Stimulated activated CD8-positive, alpha-beta memory T cell treated with anti-CD3 and anti-CD28 coated beads, Interleukin-12 subunit alpha, Interleukin-12 subunit beta, amount 100 ng/mL, for 24 hours (primary cell): ENCODE measurements at regions not wholly inside any gene's neighbourhood (a gene's known extent, or its start where the extent isn't known, plus 50 kb on each side); places are given as distances from the start of the nearest gene placed in this dataset.
"Not testable (repeated sequence)": the region's sequence is repeated elsewhere in the genome, so short reads cannot be mapped to it uniquely, and the experiment has no call there.

Experiments used
- DNase-seq: peaks from one replicate; pipeline ENCODE4 v3.0.0-alpha.2; 2020; ENCODE audit errors: extremely low read depth

- no peak for DNase-seq
These were observed 1439.2 kb downstream of the ZPLD1 start for GRCh38 chr3:103873897-103874545.

- not testable (repeated sequence) for DNase-seq
These were observed 1447.0 kb downstream of the ZPLD1 start for GRCh38 chr3:103881809-103882208.

GRCh38 chr3:103889675-103890074 is 1454.9 kb downstream of the ZPLD1 start:
- DNase-seq, result no peak

- no peak for DNase-seq
These were observed 1459.5 kb downstream of the ZPLD1 start for GRCh38 chr3:103894162-103894822.

GRCh38 chr3:103899328-103899727 is 1464.5 kb downstream of the ZPLD1 start:
- no peak for DNase-seq

- no peak for DNase-seq
These were observed 1461.7 kb upstream of the ALCAM start for GRCh38 chr3:103904991-103905390.

- no peak for DNase-seq
These were observed 1460.4 kb upstream of the ALCAM start for GRCh38 chr3:103906304-103906703.

- DNase-seq, result no peak
These were observed 1459.9 kb upstream of the ALCAM start for GRCh38 chr3:103906808-103907207.

- DNase-seq, result no peak
These were observed 1459.1 kb upstream of the ALCAM start for GRCh38 chr3:103907567-103907966.

- no peak for DNase-seq
These were observed 1457.3 kb upstream of the ALCAM start for GRCh38 chr3:103909395-103909794.

GRCh38 chr3:103918336-103918735 is 1448.4 kb upstream of the ALCAM start:
- no peak for DNase-seq

- no peak for DNase-seq
These were observed 1447.4 kb upstream of the ALCAM start for GRCh38 chr3:103919327-103919726.

GRCh38 chr3:103923907-103924306 is 1442.8 kb upstream of the ALCAM start:
- DNase-seq, result no peak

- no peak for DNase-seq
These were observed 1442.2 kb upstream of the ALCAM start for GRCh38 chr3:103924544-103924943.

- no peak for DNase-seq
These were observed 1439.8 kb upstream of the ALCAM start for GRCh38 chr3:103926936-103927335.

- DNase-seq, result no peak
These were observed 1438.8 kb upstream of the ALCAM start for GRCh38 chr3:103927896-103928295.

GRCh38 chr3:103937094-103937493 is 1429.6 kb upstream of the ALCAM start:
- no peak for DNase-seq

GRCh38 chr3:103947062-103947461 is 1419.6 kb upstream of the ALCAM start:
- no peak for DNase-seq

- no peak for DNase-seq
These were observed 1417.0 kb upstream of the ALCAM start for GRCh38 chr3:103949693-103950092.

- DNase-seq, result no peak
These were observed 1416.0 kb upstream of the ALCAM start for GRCh38 chr3:103950676-103951075.

- no peak for DNase-seq
These were observed 1412.9 kb upstream of the ALCAM start for GRCh38 chr3:103953796-103954195.

GRCh38 chr3:103960819-103961218 is 1405.9 kb upstream of the ALCAM start:
- DNase-seq, result no peak

GRCh38 chr3:103963599-103963998 is 1403.1 kb upstream of the ALCAM start:
- DNase-seq, result no peak

GRCh38 chr3:103965764-103966163 is 1400.9 kb upstream of the ALCAM start:
- no peak for DNase-seq
